Activated naive CD4-positive, alpha-beta T cell treated with anti-CD3 and anti-CD28 coated beads, Interleukin-2, amount 50 U/mL, for 16 hours (primary cell): ENCODE measurements at regions not wholly inside any gene's neighbourhood (a gene's known extent, or its start where the extent isn't known, plus 50 kb on each side); places are given as distances from the start of the nearest gene placed in this dataset.
"Not testable (repeated sequence)": the region's sequence is repeated elsewhere in the genome, so short reads cannot be mapped to it uniquely, and the experiment has no call there.

Source experiments
- DNase-seq: peaks from one replicate; pipeline ENCODE4 v3.0.0-alpha.2; 2020

- not testable (repeated sequence) for DNase-seq
Observed at GRCh38 chr4:4048227-4048626, 178.5 kb downstream of the OTOP1 start.

GRCh38 chr4:4050781-4051180, 175.9 kb downstream of the OTOP1 start:
- not testable (repeated sequence) for DNase-seq

- DNase-seq: not testable (repeated sequence)
Observed at GRCh38 chr4:4052933-4053332, 173.8 kb downstream of the OTOP1 start.

- not testable (repeated sequence) for DNase-seq
Observed at GRCh38 chr4:4057226-4057625, 169.5 kb downstream of the OTOP1 start.

- DNase-seq: not testable (repeated sequence)
Observed at GRCh38 chr4:4084171-4084570, 142.6 kb downstream of the OTOP1 start.

- DNase-seq: not testable (repeated sequence)
Observed at GRCh38 chr4:4089716-4090419, 136.9 kb downstream of the OTOP1 start.

- not testable (repeated sequence) for DNase-seq
Observed at GRCh38 chr4:4090720-4091119, 136.0 kb downstream of the OTOP1 start.

GRCh38 chr4:4092159-4092558, 134.6 kb downstream of the OTOP1 start:
- not testable (repeated sequence) for DNase-seq

- DNase-seq: not testable (repeated sequence)
Observed at GRCh38 chr4:4099610-4100009, 127.1 kb downstream of the OTOP1 start.

- DNase-seq: not testable (repeated sequence)
Observed at GRCh38 chr4:4106923-4107322, 119.8 kb downstream of the OTOP1 start.

- peak; percentile 79 for DNase-seq
Observed at GRCh38 chr4:4107411-4108107, 119.2 kb downstream of the OTOP1 start.

GRCh38 chr4:4115381-4115780, 111.3 kb downstream of the OTOP1 start:
- DNase-seq: not testable (repeated sequence)

GRCh38 chr4:4116901-4117300, 109.8 kb downstream of the OTOP1 start:
- not testable (repeated sequence) for DNase-seq

GRCh38 chr4:4134368-4134767, 92.4 kb downstream of the OTOP1 start:
- DNase-seq: not testable (repeated sequence)

- DNase-seq: not testable (repeated sequence)
Observed at GRCh38 chr4:4136621-4137020, 90.1 kb downstream of the OTOP1 start.
